H1 (cell line): ENCODE measurements at regions not wholly inside any gene's neighbourhood (a gene's known extent, or its start where the extent isn't known, plus 50 kb on each side); places are given as distances from the start of the nearest gene placed in this dataset.
A peak's percentile ranks its signal among the peaks of the same experiment; 100 is the strongest.

Experiments
- CTCF ChIA-PET: fragments of 300-600 bp; sonication (Branson Sonifier 250); formaldehyde crosslinking; loops from one replicate; lab custom pipeline; 2021; ENCODE audit not compliant: partially characterized antibody; lab: Charles Lee
- POLR2A ChIA-PET: fragments of 300-600 bp; sonication (Branson Sonifier 250); formaldehyde crosslinking; loops from one replicate; lab custom pipeline; 2021; ENCODE audit warnings: inconsistent platforms; ENCODE audit not compliant: partially characterized antibody; lab: Charles Lee
- DNase-seq, 2 experiments: peaks; one replicate each; pipeline versions ENCODE4 v3.0.0 to v3.0.0-alpha.2; 2010 to 2022; ENCODE audit warnings: low spot score in 2 of 2, low read depth in 1 of 2, mixed read lengths in 1 of 2
- FAIRE-seq: peaks from 2 replicates; lab custom pipeline; 2011; peaks lifted over from hg19 to GRCh38; lab: Jason Lieb, UNC
- H2AFZ ChIP-seq: 2 replicates; pipeline ENCODE4 v1.8.1; 2012; ENCODE audit warnings: low read length, inconsistent platforms
- H2AK5ac ChIP-seq: 2 replicates; pipeline ENCODE4 v1.6.1; 2013; ENCODE audit warnings: low read depth, low read length
- H2BK120ac ChIP-seq: replicated peaks from 2 replicates; pipeline ENCODE3; 2013; ENCODE audit warnings: low read depth, low read length, inconsistent platforms
- H2BK12ac ChIP-seq: 2 replicates; pipeline ENCODE4 v1.6.1; 2013; ENCODE audit warnings: low read depth, low read length
- H2BK15ac ChIP-seq: 2 replicates; pipeline ENCODE4 v1.6.1; 2013; ENCODE audit warnings: low read length
- H2BK20ac ChIP-seq: 2 replicates; pipeline ENCODE4 v1.6.1; 2013; ENCODE audit warnings: low read length
- H2BK5ac ChIP-seq: 2 replicates; pipeline ENCODE4 v1.6.1; 2013; ENCODE audit warnings: low read depth, low read length
- H3K14ac ChIP-seq: 2 replicates; pipeline ENCODE4 v1.6.1; 2013; ENCODE audit warnings: inconsistent platforms; ENCODE audit not compliant: insufficient read length
- H3K18ac ChIP-seq: 2 replicates; pipeline ENCODE4 v1.6.1; 2013; ENCODE audit warnings: low read length; ENCODE audit errors: extremely low read depth
- H3K23ac ChIP-seq: 2 replicates; pipeline ENCODE4 v1.6.1; 2013; ENCODE audit warnings: inconsistent platforms; ENCODE audit not compliant: insufficient read length
- H3K23me2 ChIP-seq: 2 replicates; pipeline ENCODE4 v1.6.1; 2013; ENCODE audit warnings: low read depth, low read length
- H3K27ac ChIP-seq: 2 replicates; pipeline ENCODE4 v1.6.1; 2011; ENCODE audit warnings: low read depth, low read length, inconsistent platforms
- H3K27me3 ChIP-seq, 4 experiments: replicated peaks in 1 of 4; 1 replicate in 1 of 4; 2 replicates in 3 of 4; pipeline versions ENCODE4 v1.6.1 to v1.8.1; 2011 to 2013; ENCODE audit warnings: low read length in 3 of 4, mild to moderate bottlenecking in 3 of 4, inconsistent platforms in 2 of 4, mixed read lengths in 2 of 4, moderate library complexity in 1 of 4; ENCODE audit not compliant: control insufficient read depth in 3 of 4, insufficient read depth in 3 of 4; ENCODE audit errors: extremely low read depth in 1 of 4
- H3K36me3 ChIP-seq, 4 experiments: 2 replicates each; pipeline versions ENCODE4 v1.6.1 to v1.8.1; 2011 to 2013; ENCODE audit warnings: mild to moderate bottlenecking in 4 of 4, low read length in 3 of 4, moderate library complexity in 2 of 4, control low read depth in 1 of 4, inconsistent platforms in 1 of 4; ENCODE audit not compliant: insufficient read depth in 4 of 4, control insufficient read depth in 2 of 4
- H3K4ac ChIP-seq: replicated peaks from 2 replicates; pipeline ENCODE3; 2013; ENCODE audit warnings: low read length, low read depth, mixed read lengths, inconsistent platforms; ENCODE audit not compliant: insufficient read length
- H3K4me1 ChIP-seq, 4 experiments: replicated peaks in 1 of 4; 1 replicate in 1 of 4; 2 replicates in 3 of 4; pipeline versions ENCODE4 v1.6.1 to v1.8.1; 2011 to 2013; ENCODE audit warnings: low read length in 3 of 4, inconsistent platforms in 2 of 4, mixed read lengths in 1 of 4; ENCODE audit not compliant: insufficient read depth in 4 of 4, control insufficient read depth in 3 of 4
- H3K4me2 ChIP-seq, 2 experiments: 2 replicates each; pipeline versions ENCODE4 v1.6.1 to v1.8.1; 2011 to 2013; ENCODE audit warnings: low read depth in 2 of 2, low read length in 2 of 2, control low read depth in 1 of 2, inconsistent platforms in 1 of 2, mild to moderate bottlenecking in 1 of 2; ENCODE audit not compliant: insufficient read depth in 1 of 2
- H3K4me3 ChIP-seq, 4 experiments: fragments of 200-600, 300-600 bp in 1 of 4; sonication (generic), shearing (Covaris generic), sonication (Bioruptor Twin) in 1 of 4; 2 replicates each; pipeline versions ENCODE4 v1.5.1 to v1.8.1; 2011 to 2016; ENCODE audit warnings: low read length in 4 of 4, low read depth in 3 of 4, control low read depth in 2 of 4, inconsistent platforms in 2 of 4, mild to moderate bottlenecking in 2 of 4, mixed read lengths in 1 of 4, moderate library complexity in 1 of 4; ENCODE audit not compliant: insufficient read depth in 2 of 4; ENCODE audit errors: extremely low read depth in 1 of 4
- H3K56ac ChIP-seq: replicated peaks from 2 replicates; pipeline ENCODE3; 2013; ENCODE audit warnings: low read depth, mild to moderate bottlenecking, mixed read lengths, low read length, inconsistent platforms; ENCODE audit not compliant: insufficient read length
- H3K79me1 ChIP-seq: 2 replicates; pipeline ENCODE4 v1.6.1; 2013; ENCODE audit warnings: low read depth, low read length, control low read depth
- H3K79me2 ChIP-seq, 2 experiments: 2 replicates each; pipeline versions ENCODE4 v1.6.1 to v1.8.1; 2012 to 2013; ENCODE audit warnings: low read length in 2 of 2, mild to moderate bottlenecking in 2 of 2, inconsistent platforms in 1 of 2; ENCODE audit not compliant: insufficient read depth in 2 of 2, control insufficient read depth in 1 of 2
- H3K9ac ChIP-seq, 4 experiments: replicated peaks in 1 of 4; 1 replicate in 1 of 4; 2 replicates in 3 of 4; pipeline versions ENCODE4 v1.6.1 to v1.8.1; 2011 to 2013; ENCODE audit warnings: low read depth in 3 of 4, low read length in 3 of 4, control low read depth in 2 of 4, mild to moderate bottlenecking in 2 of 4, moderate library complexity in 2 of 4, inconsistent platforms in 1 of 4; ENCODE audit errors: extremely low read depth in 1 of 4
- H3K9me3 ChIP-seq, 2 experiments: 2 replicates each; pipeline versions ENCODE4 v1.6.1 to v1.8.1; 2012 to 2013; ENCODE audit warnings: mild to moderate bottlenecking in 2 of 2, moderate library complexity in 2 of 2, control low read depth in 1 of 2, inconsistent platforms in 1 of 2, low read depth in 1 of 2, low read length in 1 of 2, mixed read lengths in 1 of 2; ENCODE audit not compliant: insufficient read depth in 2 of 2
- H4K20me1 ChIP-seq, 2 experiments: replicated peaks in 1 of 2; 2 replicates each; pipeline versions ENCODE3 to v1.8.1; 2011 to 2013; ENCODE audit warnings: inconsistent platforms in 2 of 2, low read length in 2 of 2, mild to moderate bottlenecking in 1 of 2; ENCODE audit not compliant: insufficient read depth in 2 of 2, control insufficient read depth in 1 of 2
- H4K5ac ChIP-seq: 2 replicates; pipeline ENCODE4 v1.6.1; 2013; ENCODE audit warnings: low read length, low read depth, mixed read lengths, inconsistent platforms; ENCODE audit not compliant: insufficient read length
- H4K8ac ChIP-seq: 2 replicates; pipeline ENCODE4 v1.8.0; 2013; ENCODE audit warnings: mild to moderate bottlenecking, moderate library complexity, low read length, inconsistent platforms; ENCODE audit not compliant: insufficient read depth; ENCODE audit errors: extremely low read depth
- H4K91ac ChIP-seq: replicated peaks from 2 replicates; pipeline ENCODE3; 2013; ENCODE audit warnings: low read length, mixed read lengths, inconsistent platforms; ENCODE audit not compliant: insufficient read length
- KDM5A ChIP-seq: fragments of 200-600 bp; IDR thresholded peaks from 2 replicates; pipeline ENCODE4 v1.7.1; 2012; ENCODE audit warnings: mild to moderate bottlenecking, low read length, inconsistent platforms, mixed read lengths
- SAP30 ChIP-seq: fragments of 300-600 bp; sonication (generic); IDR thresholded peaks from 2 replicates; pipeline ENCODE4 v1.7.1; 2012; ENCODE audit warnings: low read length, moderate library complexity, mild to moderate bottlenecking, inconsistent platforms; ENCODE audit not compliant: insufficient read depth, insufficient replicate concordance
- WGBS, 2 experiments: shearing (Covaris generic) in 1 of 2; methylation state at CpG; one replicate each; pipeline versions ENCODE4 v1.1.6 to v1.1.7; 2013 to 2015; ENCODE audit warnings: low lambda C conversion rate in 2 of 2, mixed read lengths in 2 of 2, inconsistent platforms in 1 of 2, low coverage in 1 of 2, missing lambda C conversion rate in 1 of 2; ENCODE audit not compliant: insufficient replicate concordance in 2 of 2, insufficient coverage in 1 of 2, insufficient read length in 1 of 2; ENCODE audit errors: extremely low coverage in 1 of 2, missing lambda C conversion rate in 1 of 2; 5-methylcytosine and 5-hydroxymethylcytosine counted together
- TF ChIP-seq, protein P1 (sequence below): IDR thresholded peaks from 2 replicates; pipeline ENCODE4 v1.6.1; 2012; ENCODE audit warnings: low read length, inconsistent platforms

GRCh38 chr14:101220921-101221510 is 317.5 kb upstream of the RTL1 start:
- H3K4me1 ChIP-seq: peaks cover 5 to 34% (median 14%) of the 10 kb centered on the region in 4 experiments
- no peaks in the 10 kb centered on the region for H3K36me3 ChIP-seq
- no peak overlapping the region for H2BK5ac ChIP-seq
- FAIRE-seq (no peak), DNase-seq (peak in 1 of 2 experiments; percentile 22)
- H2BK15ac ChIP-seq: no peak overlapping the region
- POLR2A ChIA-PET: no interaction called here
- no peak overlapping the region for H2AFZ ChIP-seq
- H4K5ac ChIP-seq: no peak overlapping the region
- H3K4me2 ChIP-seq: no peak overlapping the region
- no peaks in the 10 kb centered on the region for H4K20me1 ChIP-seq
- H2AK5ac ChIP-seq: no peak overlapping the region
- H3K9ac ChIP-seq: no peak overlapping the region
- H3K79me1 ChIP-seq: no peaks in the 10 kb centered on the region
- WGBS, 2 experiments: 93% methylated on average over 16 of the region's 16 CpGs; no CpG with 5 or more reads in 1 of the 2 experiments
- no peak overlapping the region for H3K56ac ChIP-seq
- no peak overlapping the region for H3K18ac ChIP-seq
- H3K14ac ChIP-seq: no peak overlapping the region
- CTCF ChIA-PET: interaction anchor here (0.6 to 2.2 kb wide), 3 partner anchors 14 to 567 kb away, joined by 3 to 5 read pairs (median 5); no protein-coding TSS in a partner anchor
- no peak overlapping the region for H4K8ac ChIP-seq
- H2BK20ac ChIP-seq: no peak overlapping the region
- no peak overlapping the region for H2BK120ac ChIP-seq
- no peak overlapping the region for H3K4me3 ChIP-seq
- H3K9me3 ChIP-seq: no peaks in the 10 kb centered on the region
- H4K91ac ChIP-seq: no peak overlapping the region
- H3K27me3 ChIP-seq: peaks cover 0 to 15% (median 4%) of the 10 kb centered on the region in 4 experiments; a peak in 4 of 7 replicates
- no peak overlapping the region for H3K27ac ChIP-seq
- no peak overlapping the region for H3K4ac ChIP-seq
- H3K79me2 ChIP-seq: no peaks in the 10 kb centered on the region
- no peak overlapping the region for H2BK12ac ChIP-seq
- no peaks in the 10 kb centered on the region for H3K23me2 ChIP-seq
- H3K23ac ChIP-seq: no peak overlapping the region
- TF ChIP-seq KDM5A (no peak), SAP30 (no peak)
- TF ChIP-seq, protein P1, sequence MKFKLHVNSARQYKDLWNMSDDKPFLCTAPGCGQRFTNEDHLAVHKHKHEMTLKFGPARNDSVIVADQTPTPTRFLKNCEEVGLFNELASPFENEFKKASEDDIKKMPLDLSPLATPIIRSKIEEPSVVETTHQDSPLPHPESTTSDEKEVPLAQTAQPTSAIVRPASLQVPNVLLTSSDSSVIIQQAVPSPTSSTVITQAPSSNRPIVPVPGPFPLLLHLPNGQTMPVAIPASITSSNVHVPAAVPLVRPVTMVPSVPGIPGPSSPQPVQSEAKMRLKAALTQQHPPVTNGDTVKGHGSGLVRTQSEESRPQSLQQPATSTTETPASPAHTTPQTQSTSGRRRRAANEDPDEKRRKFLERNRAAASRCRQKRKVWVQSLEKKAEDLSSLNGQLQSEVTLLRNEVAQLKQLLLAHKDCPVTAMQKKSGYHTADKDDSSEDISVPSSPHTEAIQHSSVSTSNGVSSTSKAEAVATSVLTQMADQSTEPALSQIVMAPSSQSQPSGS: no peak
